RWPE2 (cell line): ENCODE measurements at regions not wholly inside any gene's neighbourhood (a gene's known extent, or its start where the extent isn't known, plus 50 kb on each side); places are given as distances from the start of the nearest gene placed in this dataset.

Experiments used
- ATAC-seq: fragments of 200-7000 bp; cut with Tn5 transposase; 3 replicates; pipeline ENCODE4 v1.9.1; 2021; ENCODE audit warnings: low read depth
- DNase-seq: peaks from one replicate; pipeline ENCODE4 v3.0.0-alpha.2; 2020; ENCODE audit warnings: low spot score
- H3K27ac ChIP-seq: fragments of 450-650 bp; 2 replicates; pipeline ENCODE4 v1.5.1; 2017; ENCODE audit warnings: mild to moderate bottlenecking; ENCODE audit not compliant: poor library complexity, severe bottlenecking
- H3K27me3 ChIP-seq: fragments of 250-450 bp; sonication (Bioruptor Pico); 2 replicates; pipeline ENCODE4 v1.5.1; 2021; ENCODE audit warnings: mild to moderate bottlenecking, moderate library complexity; ENCODE audit not compliant: insufficient read depth, poor library complexity, severe bottlenecking
- H3K36me3 ChIP-seq: fragments of 250-450 bp; sonication (Bioruptor Pico); 2 replicates; pipeline ENCODE4 v1.5.1; 2020; ENCODE audit warnings: low read depth, mild to moderate bottlenecking, moderate library complexity
- H3K4me1 ChIP-seq: fragments of 250-450 bp; sonication (Bioruptor Pico); 2 replicates; pipeline ENCODE4 v1.5.1; 2021; ENCODE audit warnings: mild to moderate bottlenecking, moderate library complexity; ENCODE audit not compliant: insufficient read depth, poor library complexity, severe bottlenecking
- H3K4me3 ChIP-seq: fragments of 250-450 bp; sonication (Bioruptor Pico); 2 replicates; pipeline ENCODE4 v1.5.1; 2021; ENCODE audit warnings: mild to moderate bottlenecking, moderate library complexity; ENCODE audit not compliant: severe bottlenecking
- H3K9me3 ChIP-seq: fragments of 250-450 bp; sonication (Bioruptor Pico); 2 replicates; pipeline ENCODE4 v1.5.1; 2021; ENCODE audit warnings: mild to moderate bottlenecking, moderate library complexity; ENCODE audit not compliant: severe bottlenecking
- TF ChIP-seq, protein P1 (sequence below): fragments of 450-650 bp; IDR thresholded peaks from one replicate; pipeline ENCODE4 v1.5.1; 2017; ENCODE audit warnings: mild to moderate bottlenecking, moderate library complexity; ENCODE audit not compliant: poor library complexity, severe bottlenecking

DNA sequence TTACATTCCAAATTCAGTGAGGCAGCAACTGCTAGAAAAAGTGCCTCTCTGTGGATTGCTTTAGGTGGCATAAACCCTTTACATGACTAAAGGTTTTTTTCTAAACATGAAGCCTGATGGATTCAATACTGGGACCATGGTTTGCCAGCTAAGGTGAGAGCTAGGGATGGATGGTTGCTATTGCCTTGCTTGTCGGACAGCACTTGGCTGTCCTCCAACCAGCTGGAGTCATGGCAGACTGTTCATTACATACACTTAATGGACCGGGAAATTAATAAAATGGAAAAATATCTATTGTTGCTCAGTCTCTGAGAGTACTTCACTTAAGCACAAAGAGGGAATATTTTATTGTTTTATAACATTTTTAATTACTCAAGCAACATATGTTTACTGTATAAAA is 116.9 kb upstream of the TRPC7 start:
- Histone ChIP-seq H3K27me3 (peaks cover 21% of the 10 kb centered on the region), H3K9me3 (no peaks in the 10 kb centered on the region), H3K4me1 (no peaks in the 10 kb centered on the region), H3K27ac (no peak overlapping the region), H3K36me3 (no peaks in the 10 kb centered on the region), H3K4me3 (no peak overlapping the region)
- TF ChIP-seq, protein P1, sequence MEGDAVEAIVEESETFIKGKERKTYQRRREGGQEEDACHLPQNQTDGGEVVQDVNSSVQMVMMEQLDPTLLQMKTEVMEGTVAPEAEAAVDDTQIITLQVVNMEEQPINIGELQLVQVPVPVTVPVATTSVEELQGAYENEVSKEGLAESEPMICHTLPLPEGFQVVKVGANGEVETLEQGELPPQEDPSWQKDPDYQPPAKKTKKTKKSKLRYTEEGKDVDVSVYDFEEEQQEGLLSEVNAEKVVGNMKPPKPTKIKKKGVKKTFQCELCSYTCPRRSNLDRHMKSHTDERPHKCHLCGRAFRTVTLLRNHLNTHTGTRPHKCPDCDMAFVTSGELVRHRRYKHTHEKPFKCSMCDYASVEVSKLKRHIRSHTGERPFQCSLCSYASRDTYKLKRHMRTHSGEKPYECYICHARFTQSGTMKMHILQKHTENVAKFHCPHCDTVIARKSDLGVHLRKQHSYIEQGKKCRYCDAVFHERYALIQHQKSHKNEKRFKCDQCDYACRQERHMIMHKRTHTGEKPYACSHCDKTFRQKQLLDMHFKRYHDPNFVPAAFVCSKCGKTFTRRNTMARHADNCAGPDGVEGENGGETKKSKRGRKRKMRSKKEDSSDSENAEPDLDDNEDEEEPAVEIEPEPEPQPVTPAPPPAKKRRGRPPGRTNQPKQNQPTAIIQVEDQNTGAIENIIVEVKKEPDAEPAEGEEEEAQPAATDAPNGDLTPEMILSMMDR: no peak
- ATAC-seq (no peak), DNase-seq (no peak)

DNA sequence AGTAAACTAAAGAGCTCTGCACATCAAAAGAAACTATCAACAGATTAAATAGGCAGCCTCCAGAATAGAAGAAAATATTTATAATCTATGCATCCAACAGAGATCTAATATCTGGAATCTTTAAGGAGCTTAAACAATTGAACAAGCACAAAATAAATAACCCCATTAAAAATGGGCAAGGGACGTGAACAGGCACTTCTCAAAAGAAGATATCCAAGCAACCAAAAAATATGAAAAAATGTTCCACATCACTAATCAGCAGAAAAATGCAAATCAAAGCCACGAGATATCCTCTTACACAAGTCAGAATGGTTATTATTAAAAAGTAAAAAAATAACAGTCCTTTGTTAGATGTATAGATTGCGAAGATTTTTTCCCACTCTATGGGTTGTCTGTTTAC is 109.1 kb upstream of the TRPC7 start:
- no peaks in the 10 kb centered on the region for H3K36me3 ChIP-seq
- H3K4me3 ChIP-seq: no peak overlapping the region
- no peak overlapping the region for H3K27ac ChIP-seq
- TF ChIP-seq, protein P1: no peak
- peaks cover 11% of the 10 kb centered on the region for H3K27me3 ChIP-seq
- DNase-seq: no peak
- no peak for ATAC-seq
- H3K9me3 ChIP-seq: no peaks in the 10 kb centered on the region
- no peaks in the 10 kb centered on the region for H3K4me1 ChIP-seq

DNA sequence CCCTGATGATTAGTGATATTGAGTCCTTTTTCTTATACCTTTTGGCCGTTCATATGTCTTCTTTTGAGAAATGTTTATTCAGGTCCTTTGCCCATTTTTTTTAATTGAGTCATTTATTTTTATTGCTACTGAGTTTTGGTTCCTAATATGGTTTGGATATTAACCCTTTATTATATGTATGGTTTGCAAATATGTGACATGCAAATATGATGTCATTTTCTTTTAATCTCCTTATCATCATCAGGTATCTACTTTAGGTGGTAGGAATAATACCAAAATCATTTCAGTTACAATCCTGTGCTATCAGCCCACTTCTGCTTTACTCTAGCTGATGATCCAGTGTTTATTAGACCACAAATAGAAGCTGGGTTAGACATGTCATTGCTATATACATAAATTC is 102.3 kb upstream of the TRPC7 start:
- Histone ChIP-seq H3K27ac (no peak overlapping the region), H3K4me3 (no peak overlapping the region), H3K4me1 (no peaks in the 10 kb centered on the region), H3K9me3 (no peaks in the 10 kb centered on the region), H3K36me3 (no peaks in the 10 kb centered on the region), H3K27me3 (peaks cover 22% of the 10 kb centered on the region)
- TF ChIP-seq, protein P1: no peak
- DNase-seq (no peak), ATAC-seq (no peak)

DNA sequence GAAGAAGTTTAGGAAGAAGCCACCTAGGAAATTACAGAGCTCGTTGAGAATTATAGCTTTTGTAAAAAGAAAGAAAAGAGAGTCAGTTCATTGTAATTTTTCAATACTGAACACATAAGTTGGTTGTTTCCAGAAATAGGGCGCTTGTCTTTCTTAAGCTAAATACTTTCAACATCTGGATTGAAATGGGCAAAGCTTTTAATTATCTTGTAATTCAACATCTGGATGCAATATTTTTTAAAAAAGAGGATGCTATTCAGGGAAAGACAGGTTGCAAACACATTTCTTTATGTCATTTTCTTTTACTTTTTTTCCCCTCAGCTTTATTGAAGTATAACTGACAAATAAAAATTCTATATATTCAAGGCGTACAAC is 100.7 kb upstream of the TRPC7 start:
- ATAC-seq (no peak), DNase-seq (no peak)
- no peaks in the 10 kb centered on the region for H3K4me1 ChIP-seq
- no peaks in the 10 kb centered on the region for H3K36me3 ChIP-seq
- H3K4me3 ChIP-seq: no peak overlapping the region
- peaks cover 12% of the 10 kb centered on the region for H3K27me3 ChIP-seq
- no peaks in the 10 kb centered on the region for H3K9me3 ChIP-seq
- TF ChIP-seq, protein P1: no peak
- H3K27ac ChIP-seq: no peak overlapping the region

DNA sequence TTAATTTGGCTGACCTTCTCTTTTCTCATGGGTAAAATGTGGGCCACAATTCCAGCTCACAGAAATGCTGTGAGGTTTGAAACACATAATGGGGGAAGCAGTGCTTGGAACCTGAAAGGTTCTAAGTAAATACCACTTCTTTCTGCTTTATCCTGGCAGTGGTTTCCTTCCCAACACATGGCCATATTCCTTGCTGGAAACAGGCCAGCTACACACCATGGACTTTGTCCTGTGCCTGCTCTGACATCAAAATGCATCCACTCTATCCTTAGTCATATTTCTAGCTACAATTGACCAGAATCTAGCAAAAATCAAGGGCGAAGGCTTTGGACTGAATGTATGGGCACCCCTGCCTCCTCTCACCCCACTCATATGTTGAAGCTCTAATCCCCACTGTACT is 93.1 kb upstream of the TRPC7 start:
- DNase-seq: no peak
- no peak for ATAC-seq

More for the DNA sequence above, 93.1 kb upstream of the TRPC7 start:
- Histone ChIP-seq H3K4me3 (no peak overlapping the region), H3K27me3 (peaks cover 7% of the 10 kb centered on the region), H3K36me3 (no peaks in the 10 kb centered on the region), H3K9me3 (no peaks in the 10 kb centered on the region), H3K27ac (no peak overlapping the region), H3K4me1 (no peaks in the 10 kb centered on the region)
- TF ChIP-seq, protein P1: no peak
